GM12891 (cell line): ENCODE measurements at regions not wholly inside any gene's neighbourhood (a gene's known extent, or its start where the extent isn't known, plus 50 kb on each side); places are given as distances from the start of the nearest gene placed in this dataset.

Experiments
- PAX5 ChIP-seq: IDR thresholded peaks from 2 replicates; pipeline ENCODE4 v1.6.1; 2011; ENCODE audit warnings: low read length, moderate library complexity, mild to moderate bottlenecking; ENCODE audit not compliant: insufficient read depth, severe bottlenecking
- POLR2A ChIP-seq: IDR thresholded peaks from 2 replicates; pipeline ENCODE4 v1.6.1; 2011; ENCODE audit warnings: low read depth, low read length, control low read depth
- POLR2AphosphoS5 ChIP-seq: IDR thresholded peaks from 2 replicates; pipeline ENCODE4 v1.6.1; 2011; ENCODE audit warnings: low read depth, low read length, control low read depth
- POU2F2 ChIP-seq: IDR thresholded peaks from 2 replicates; pipeline ENCODE4 v1.6.1; 2011; ENCODE audit warnings: low read depth, mild to moderate bottlenecking, control low read depth, low read length, moderate library complexity
- TAF1 ChIP-seq: IDR thresholded peaks from 2 replicates; pipeline ENCODE4 v1.6.1; 2011; ENCODE audit warnings: low read depth, low read length, control low read depth

- no peak for TF ChIP-seq POLR2A
- no peak for TF ChIP-seq POLR2AphosphoS5
- no peak for TF ChIP-seq TAF1
- TF ChIP-seq POU2F2 = no peak
- no peak for TF ChIP-seq PAX5
Observed at GRCh38 chr9:7325995-7326394, 473.6 kb downstream of the DMAC1 start.
